ENCODE measurements at regions not wholly inside any gene's neighbourhood (a gene's known extent, or its start where the extent isn't known, plus 50 kb on each side); places are given as distances from the start of the nearest gene placed in this dataset.

GRCh38 chr3:139793408-139793807 lies 115.6 kb upstream of the NMNAT3 start:
- TF ChIP-seq REST (IDR thresholded peaks at IDR 0.05; ENCODE audit: insufficient read depth in 1 of 2, low read depth in 2 of 2, low read length in 2 of 2): no peak
- TF ChIP-seq SIN3A (IDR thresholded peaks at IDR 0.05; ENCODE audit: borderline replicate concordance, insufficient read depth, low read length): no peak
- no peak for TF ChIP-seq POLR2AphosphoS5 (IDR thresholded peaks at IDR 0.05; ENCODE audit: low read depth, low read length)
- TF ChIP-seq TAF1 (IDR thresholded peaks at IDR 0.05; ENCODE audit: borderline replicate concordance, insufficient read depth, low read length): no peak
- TF ChIP-seq FOXP2 (optimal IDR thresholded peaks at IDR 0.05; ENCODE audit: borderline replicate concordance, extremely low read depth, extremely low read length, insufficient read depth): no peak

DNA sequence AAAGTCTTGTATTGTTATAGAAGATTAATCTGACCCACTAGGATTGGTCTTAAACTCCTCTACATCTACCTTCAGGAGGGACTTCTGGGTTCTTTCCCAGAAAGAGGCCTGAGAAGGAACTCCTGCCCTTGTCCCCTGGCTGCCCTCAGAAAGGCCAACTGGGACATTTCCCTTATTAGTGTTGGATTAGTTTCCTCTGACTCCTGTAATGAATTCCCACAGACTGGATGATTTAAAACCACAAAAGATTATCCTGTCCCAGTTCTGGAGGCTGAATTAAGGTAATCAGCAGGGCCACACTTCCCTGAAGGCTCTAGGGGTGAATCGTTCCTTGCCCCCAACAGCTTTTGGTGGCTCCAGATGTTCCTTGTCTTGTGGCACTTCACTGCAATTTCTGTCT lies 102.8 kb upstream of the NMNAT3 start:
- TF ChIP-seq POLR2AphosphoS5 (IDR thresholded peaks at IDR 0.05; ENCODE audit: low read depth, low read length): no peak
- TF ChIP-seq TAF1 (IDR thresholded peaks at IDR 0.05; ENCODE audit: borderline replicate concordance, insufficient read depth, low read length): no peak

DNA sequence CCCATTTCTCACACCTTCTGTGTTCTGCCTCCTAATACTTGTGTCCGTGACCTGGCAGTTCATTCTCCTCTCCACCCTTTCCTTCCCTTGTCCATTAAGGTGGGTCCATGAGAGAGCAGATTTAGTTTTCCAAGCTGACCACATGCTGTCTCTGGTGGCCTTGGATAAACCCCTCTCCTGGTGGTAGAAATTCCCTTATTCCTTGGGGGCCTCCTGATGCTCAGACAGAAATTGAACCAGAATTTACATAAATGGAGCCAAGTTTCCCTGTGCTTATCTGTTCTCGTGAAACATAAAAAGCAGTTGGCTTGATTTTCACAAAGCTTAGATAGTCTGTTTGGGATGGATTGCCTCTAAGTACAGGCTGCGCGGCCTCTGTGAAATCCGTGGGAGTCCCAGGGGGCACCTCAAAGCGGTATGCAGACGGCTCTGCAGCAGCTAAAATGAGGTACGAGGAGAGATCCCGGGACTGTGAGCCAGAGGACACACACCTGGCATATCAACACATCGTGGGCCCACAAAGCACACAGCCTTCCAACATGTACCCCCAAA lies 101.0 kb upstream of the NMNAT3 start:
- no peak for TF ChIP-seq FOXP2 (optimal IDR thresholded peaks at IDR 0.05; ENCODE audit: borderline replicate concordance, extremely low read depth, extremely low read length, insufficient read depth)
- TF ChIP-seq REST (IDR thresholded peaks at IDR 0.05; ENCODE audit: insufficient read depth in 1 of 2, low read depth in 2 of 2, low read length in 2 of 2): no peak
- TF ChIP-seq POLR2AphosphoS5 (IDR thresholded peaks at IDR 0.05; ENCODE audit: low read depth, low read length): no peak
- TF ChIP-seq SIN3A (IDR thresholded peaks at IDR 0.05; ENCODE audit: borderline replicate concordance, insufficient read depth, low read length): no peak
- no peak for TF ChIP-seq TAF1 (IDR thresholded peaks at IDR 0.05; ENCODE audit: borderline replicate concordance, insufficient read depth, low read length)

GRCh38 chr3:139774560-139775302 lies 97.0 kb upstream of the NMNAT3 start:
- no peak for TF ChIP-seq SIN3A (IDR thresholded peaks at IDR 0.05; ENCODE audit: borderline replicate concordance, insufficient read depth, low read length)
- TF ChIP-seq FOXP2 (optimal IDR thresholded peaks at IDR 0.05; ENCODE audit: borderline replicate concordance, extremely low read depth, extremely low read length, insufficient read depth): no peak
- TF ChIP-seq POLR2AphosphoS5 (IDR thresholded peaks at IDR 0.05; ENCODE audit: low read depth, low read length): no peak
- TF ChIP-seq REST (IDR thresholded peaks at IDR 0.05; ENCODE audit: insufficient read depth in 1 of 2, low read depth in 2 of 2, low read length in 2 of 2): no peak
- TF ChIP-seq TAF1 (IDR thresholded peaks at IDR 0.05; ENCODE audit: borderline replicate concordance, insufficient read depth, low read length): no peak

GRCh38 chr3:139772539-139773500 lies 95.0 kb upstream of the NMNAT3 start:
- TF ChIP-seq SIN3A (IDR thresholded peaks at IDR 0.05; ENCODE audit: borderline replicate concordance, insufficient read depth, low read length) (no peak), FOXP2 (optimal IDR thresholded peaks at IDR 0.05; ENCODE audit: borderline replicate concordance, extremely low read depth, extremely low read length, insufficient read depth) (no peak), POLR2AphosphoS5 (IDR thresholded peaks at IDR 0.05; ENCODE audit: low read depth, low read length) (no peak), REST (IDR thresholded peaks at IDR 0.05; ENCODE audit: insufficient read depth in 1 of 2, low read depth in 2 of 2, low read length in 2 of 2) (no peak), TAF1 (IDR thresholded peaks at IDR 0.05; ENCODE audit: borderline replicate concordance, insufficient read depth, low read length) (no peak)

Measured in PFSK-1 (cell line).